Right atrium auricular region (tissue), 2 donors: ENCODE measurements at regions not wholly inside any gene's neighbourhood (a gene's known extent, or its start where the extent isn't known, plus 50 kb on each side); places are given as distances from the start of the nearest gene placed in this dataset.

Source experiments
- DNase-seq: peaks from one replicate; pipeline ENCODE4 v3.0.0-alpha.2; 2019; ENCODE audit warnings: low spot score
- H3K27ac ChIP-seq, 2 donors: fragments of 200-600 bp; sonication (generic); 1 replicate in 1 of 2; 2 replicates in 1 of 2; pipeline ENCODE4 v1.5.1; 2016 to 2019
- H3K27me3 ChIP-seq, 2 donors: fragments of 200-600 bp; sonication (generic); one replicate each; pipeline versions ENCODE4 v1.5.1 to v1.6.0; 2017 to 2019
- H3K36me3 ChIP-seq: fragments of 200-600 bp; sonication (generic); one replicate; pipeline ENCODE4 v1.5.1; 2016
- H3K4me1 ChIP-seq, 2 donors: fragments of 200-600 bp; sonication (generic); one replicate each; pipeline versions ENCODE4 v1.5.1 to v1.6.0; 2017 to 2019
- H3K4me3 ChIP-seq, 2 donors: fragments of 200-600 bp; sonication (generic); 1 replicate in 1 of 2; 2 replicates in 1 of 2; pipeline ENCODE4 v1.5.1; 2017 to 2019; ENCODE audit warnings: mild to moderate bottlenecking in 1 of 2, moderate library complexity in 1 of 2
- H3K9me3 ChIP-seq, 2 donors: fragments of 200-600 bp; sonication (generic); one replicate each; pipeline ENCODE4 v1.5.1; 2019
- TF ChIP-seq, protein P1 (sequence below), 2 donors: fragments of 200-600 bp; sonication (generic); IDR thresholded peaks; one replicate each; pipeline ENCODE4 v1.5.1; 2019; ENCODE audit warnings: antibody characterized with exemption in 2 of 2

DNA sequence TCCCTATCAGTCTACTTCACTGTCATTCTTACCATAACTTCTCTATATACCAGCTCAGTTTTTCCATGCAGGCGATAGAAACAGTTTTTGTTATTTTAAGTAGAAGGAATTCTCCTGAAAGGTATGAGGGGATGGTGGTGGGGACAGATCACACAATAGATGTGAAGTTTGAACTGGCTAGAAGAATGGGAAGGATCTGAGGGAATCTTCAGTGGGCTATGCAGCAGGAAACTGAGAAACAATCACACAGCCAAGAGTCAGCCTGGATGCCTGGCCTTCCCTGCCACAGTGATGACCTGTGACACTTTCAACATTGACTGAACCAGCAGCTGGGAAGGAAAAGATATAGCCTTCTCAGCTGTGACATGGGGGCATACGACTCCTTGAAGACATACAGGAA is 329.1 kb upstream of the GULP1 start:
- Histone ChIP-seq H3K4me1 (no peaks in the 10 kb centered on the region), H3K9me3 (no peaks in the 10 kb centered on the region), H3K27ac (no peak overlapping the region), H3K36me3 (no peaks in the 10 kb centered on the region), H3K27me3 (no peaks in the 10 kb centered on the region), H3K4me3 (no peak overlapping the region)
- no peak for DNase-seq
- TF ChIP-seq, protein P1, sequence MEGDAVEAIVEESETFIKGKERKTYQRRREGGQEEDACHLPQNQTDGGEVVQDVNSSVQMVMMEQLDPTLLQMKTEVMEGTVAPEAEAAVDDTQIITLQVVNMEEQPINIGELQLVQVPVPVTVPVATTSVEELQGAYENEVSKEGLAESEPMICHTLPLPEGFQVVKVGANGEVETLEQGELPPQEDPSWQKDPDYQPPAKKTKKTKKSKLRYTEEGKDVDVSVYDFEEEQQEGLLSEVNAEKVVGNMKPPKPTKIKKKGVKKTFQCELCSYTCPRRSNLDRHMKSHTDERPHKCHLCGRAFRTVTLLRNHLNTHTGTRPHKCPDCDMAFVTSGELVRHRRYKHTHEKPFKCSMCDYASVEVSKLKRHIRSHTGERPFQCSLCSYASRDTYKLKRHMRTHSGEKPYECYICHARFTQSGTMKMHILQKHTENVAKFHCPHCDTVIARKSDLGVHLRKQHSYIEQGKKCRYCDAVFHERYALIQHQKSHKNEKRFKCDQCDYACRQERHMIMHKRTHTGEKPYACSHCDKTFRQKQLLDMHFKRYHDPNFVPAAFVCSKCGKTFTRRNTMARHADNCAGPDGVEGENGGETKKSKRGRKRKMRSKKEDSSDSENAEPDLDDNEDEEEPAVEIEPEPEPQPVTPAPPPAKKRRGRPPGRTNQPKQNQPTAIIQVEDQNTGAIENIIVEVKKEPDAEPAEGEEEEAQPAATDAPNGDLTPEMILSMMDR (IDR thresholded peaks at IDR 0.05): no peak

DNA sequence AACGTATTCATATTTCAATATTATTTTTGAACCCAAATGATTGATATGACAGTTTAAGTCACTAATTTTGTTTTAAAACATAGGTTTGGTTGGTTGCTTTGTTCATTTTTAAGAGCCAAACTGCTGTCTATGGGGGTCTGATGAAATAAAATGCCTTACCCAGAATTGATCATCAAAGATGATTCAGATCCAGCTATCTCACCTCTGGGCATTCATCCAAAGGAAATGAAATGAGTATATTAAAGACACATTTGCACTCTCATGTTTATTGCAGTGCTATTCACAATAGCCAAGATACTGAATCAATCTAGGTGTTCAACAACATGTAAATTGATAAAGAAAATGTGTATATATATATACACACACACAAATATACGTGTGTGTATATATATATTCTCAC is 326.9 kb upstream of the GULP1 start:
- Histone ChIP-seq H3K4me3 (no peak overlapping the region), H3K27ac (no peak overlapping the region), H3K27me3 (no peaks in the 10 kb centered on the region), H3K36me3 (no peaks in the 10 kb centered on the region), H3K4me1 (no peaks in the 10 kb centered on the region), H3K9me3 (no peaks in the 10 kb centered on the region)
- TF ChIP-seq, protein P1 (IDR thresholded peaks at IDR 0.05): no peak
- DNase-seq: no peak

- H3K36me3 ChIP-seq: no peaks in the 10 kb centered on the region
These were observed 324.8 kb upstream of the GULP1 start for GRCh38 chr2:187966924-187967323.

GRCh38 chr2:187971893-187972292 is 319.8 kb upstream of the GULP1 start:
- Histone ChIP-seq H3K27me3 (no peaks in the 10 kb centered on the region), H3K36me3 (no peaks in the 10 kb centered on the region), H3K4me3 (no peak overlapping the region), H3K4me1 (no peaks in the 10 kb centered on the region), H3K27ac (no peak overlapping the region), H3K9me3 (no peaks in the 10 kb centered on the region)
- DNase-seq: no peak
- TF ChIP-seq, protein P1 (IDR thresholded peaks at IDR 0.05): no peak

More at GRCh38 chr2:187966924-187967323, 324.8 kb upstream of the GULP1 start:
- H3K27me3 ChIP-seq: no peaks in the 10 kb centered on the region
- H3K27ac ChIP-seq: no peak overlapping the region
- TF ChIP-seq, protein P1 (IDR thresholded peaks at IDR 0.05): no peak
- no peaks in the 10 kb centered on the region for H3K4me1 ChIP-seq
- H3K9me3 ChIP-seq: no peaks in the 10 kb centered on the region
- H3K4me3 ChIP-seq: no peak overlapping the region
- DNase-seq: no peak

DNA sequence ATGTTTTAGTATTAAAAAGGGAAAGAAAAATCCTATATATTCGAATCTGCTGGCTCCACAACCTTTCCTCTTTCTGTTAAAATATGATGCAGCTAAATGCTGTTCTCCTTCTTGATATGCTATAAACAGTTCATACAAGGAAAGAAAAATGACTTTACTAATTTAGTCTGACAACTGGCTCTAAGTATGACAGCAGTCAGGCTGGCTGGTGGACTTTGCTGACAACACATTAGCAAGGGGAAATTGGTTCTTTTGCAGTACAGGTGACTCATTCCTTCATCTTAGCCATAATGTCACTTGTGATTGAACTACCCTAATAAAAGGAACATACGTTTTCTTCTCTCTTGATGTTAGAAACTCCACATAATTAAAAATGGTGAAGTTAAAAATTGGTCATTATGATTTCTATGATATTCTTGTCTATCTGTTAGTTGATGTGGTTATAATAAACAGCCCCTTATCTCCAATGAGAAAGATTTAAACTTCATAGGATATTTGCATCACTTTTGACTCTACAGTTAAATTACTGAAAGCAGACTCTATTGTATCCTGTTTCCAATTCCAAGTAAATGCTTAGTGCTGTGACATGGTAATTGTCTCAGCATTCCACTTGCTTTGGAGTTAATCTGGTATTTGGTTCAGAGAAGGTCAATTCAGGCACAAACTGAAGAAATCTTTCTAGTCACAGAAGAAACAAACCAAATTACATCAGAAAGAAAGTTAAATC is 315.3 kb upstream of the GULP1 start:
- TF ChIP-seq, protein P1 (IDR thresholded peaks at IDR 0.05): no peak

GRCh38 chr2:187976986-187977333 is 314.7 kb upstream of the GULP1 start:
- no peaks in the 10 kb centered on the region for H3K9me3 ChIP-seq
- no peaks in the 10 kb centered on the region for H3K27me3 ChIP-seq
- H3K27ac ChIP-seq: no peak overlapping the region
- DNase-seq: no peak
- H3K4me1 ChIP-seq: no peaks in the 10 kb centered on the region
- TF ChIP-seq, protein P1 (IDR thresholded peaks at IDR 0.05): no peak
- H3K4me3 ChIP-seq: no peak overlapping the region
- H3K36me3 ChIP-seq: no peaks in the 10 kb centered on the region

More for the DNA sequence above, 315.3 kb upstream of the GULP1 start:
- Histone ChIP-seq H3K4me1 (no peaks in the 10 kb centered on the region), H3K9me3 (no peaks in the 10 kb centered on the region), H3K36me3 (no peaks in the 10 kb centered on the region), H3K4me3 (no peak overlapping the region), H3K27ac (no peak overlapping the region), H3K27me3 (no peaks in the 10 kb centered on the region)
- DNase-seq: no peak
